SJCRH30 (cell line): ENCODE measurements at regions not wholly inside any gene's neighbourhood (a gene's known extent, or its start where the extent isn't known, plus 50 kb on each side); places are given as distances from the start of the nearest gene placed in this dataset.
"Not testable (repeated sequence)": the region's sequence is repeated elsewhere in the genome, so short reads cannot be mapped to it uniquely, and the experiment has no call there.

Experiments used
- DNase-seq, 2 experiments: peaks; one replicate each; pipeline ENCODE4 v3.0.0-alpha.2; 2015 to 2020
- H3K27ac ChIP-seq: fragments of 250-450 bp; sonication (Bioruptor Pico); 2 replicates; pipeline ENCODE4 v1.5.1; 2020; ENCODE audit warnings: mild to moderate bottlenecking, moderate library complexity
- H3K27me3 ChIP-seq: fragments of 250-450 bp; sonication (Bioruptor Pico); 2 replicates; pipeline ENCODE4 v1.5.1; 2020; ENCODE audit warnings: mild to moderate bottlenecking, moderate library complexity
- H3K36me3 ChIP-seq: fragments of 250-450 bp; sonication (Bioruptor Pico); 2 replicates; pipeline ENCODE4 v1.5.1; 2020; ENCODE audit warnings: mild to moderate bottlenecking, moderate library complexity
- H3K4me1 ChIP-seq: fragments of 250-450 bp; sonication (Bioruptor Pico); 2 replicates; pipeline ENCODE4 v1.5.1; 2020; ENCODE audit warnings: mild to moderate bottlenecking, moderate library complexity
- H3K4me3 ChIP-seq: fragments of 250-450 bp; sonication (Bioruptor Pico); 2 replicates; pipeline ENCODE4 v1.5.1; 2020; ENCODE audit warnings: mild to moderate bottlenecking, moderate library complexity
- H3K9me3 ChIP-seq: fragments of 250-450 bp; sonication (Bioruptor Pico); replicated peaks from 2 replicates; pipeline ENCODE4 v1.5.1; 2020; ENCODE audit warnings: mild to moderate bottlenecking, moderate library complexity

GRCh38 chr13:57858376-57858775 lies 226.8 kb downstream of the PCDH17 start:
- 0 out of 2 replicates have a peak, but pooled peaks cover 2% of the 10 kb centered on the region for H3K4me1 ChIP-seq
- no peaks in the 10 kb centered on the region for H3K36me3 ChIP-seq
- DNase-seq = no peak
- no peak overlapping the region for H3K4me3 ChIP-seq
- H3K27ac ChIP-seq = no peak overlapping the region
- no peaks in the 10 kb centered on the region for H3K27me3 ChIP-seq
- no peaks in the 10 kb centered on the region for H3K9me3 ChIP-seq

GRCh38 chr13:57862879-57863278 lies 231.3 kb downstream of the PCDH17 start:
- DNase-seq = no peak
- no peak overlapping the region for H3K27ac ChIP-seq
- 0 out of 2 replicates have a peak, but pooled peaks cover 2% of the 10 kb centered on the region for H3K4me1 ChIP-seq
- no peaks in the 10 kb centered on the region for H3K36me3 ChIP-seq
- no peaks in the 10 kb centered on the region for H3K27me3 ChIP-seq
- no peaks in the 10 kb centered on the region for H3K9me3 ChIP-seq
- no peak overlapping the region for H3K4me3 ChIP-seq

- Histone ChIP-seq H3K27ac (no peak overlapping the region), H3K36me3 (no peaks in the 10 kb centered on the region), H3K27me3 (no peaks in the 10 kb centered on the region), H3K4me3 (no peak overlapping the region), H3K4me1 (no peaks in the 10 kb centered on the region), H3K9me3 (no peaks in the 10 kb centered on the region)
- no peak for DNase-seq
These were observed 234.2 kb downstream of the PCDH17 start for GRCh38 chr13:57865600-57866294.

- no peaks in the 10 kb centered on the region for H3K36me3 ChIP-seq
- peak; percentile 17 to 53 for DNase-seq
- H3K27ac ChIP-seq = no peak overlapping the region
- no peak overlapping the region for H3K4me3 ChIP-seq
- H3K9me3 ChIP-seq = no peaks in the 10 kb centered on the region
- no peaks in the 10 kb centered on the region for H3K4me1 ChIP-seq
- H3K27me3 ChIP-seq = no peaks in the 10 kb centered on the region
These were observed 243.0 kb downstream of the PCDH17 start for GRCh38 chr13:57874530-57874929.

- no peaks in the 10 kb centered on the region for H3K9me3 ChIP-seq
- H3K4me3 ChIP-seq = no peak overlapping the region
- no peak overlapping the region for H3K27ac ChIP-seq
- no peak for DNase-seq
- H3K36me3 ChIP-seq = no peaks in the 10 kb centered on the region
- H3K27me3 ChIP-seq = no peaks in the 10 kb centered on the region
- H3K4me1 ChIP-seq = no peaks in the 10 kb centered on the region
These were observed 246.1 kb downstream of the PCDH17 start for GRCh38 chr13:57877601-57878000.

GRCh38 chr13:57878291-57878690 lies 246.7 kb downstream of the PCDH17 start:
- H3K4me3 ChIP-seq = no peak overlapping the region
- no peaks in the 10 kb centered on the region for H3K9me3 ChIP-seq
- no peak for DNase-seq
- no peak overlapping the region for H3K27ac ChIP-seq
- H3K36me3 ChIP-seq = no peaks in the 10 kb centered on the region
- H3K27me3 ChIP-seq = no peaks in the 10 kb centered on the region
- H3K4me1 ChIP-seq = no peaks in the 10 kb centered on the region

GRCh38 chr13:57897225-57897624 lies 265.7 kb downstream of the PCDH17 start:
- H3K4me1 ChIP-seq = no peaks in the 10 kb centered on the region
- no peaks in the 10 kb centered on the region for H3K27me3 ChIP-seq
- H3K4me3 ChIP-seq = no peak overlapping the region
- no peaks in the 10 kb centered on the region for H3K36me3 ChIP-seq
- DNase-seq = no peak
- no peak overlapping the region for H3K27ac ChIP-seq
- H3K9me3 ChIP-seq = no peaks in the 10 kb centered on the region

- Histone ChIP-seq H3K9me3 (no peaks in the 10 kb centered on the region), H3K27ac (no peak overlapping the region), H3K27me3 (no peaks in the 10 kb centered on the region), H3K4me3 (no peak overlapping the region), H3K4me1 (no peaks in the 10 kb centered on the region), H3K36me3 (no peaks in the 10 kb centered on the region)
- no peak for DNase-seq
These were observed 267.6 kb downstream of the PCDH17 start for GRCh38 chr13:57899096-57899495.

- H3K4me3 ChIP-seq, H3K4me1 ChIP-seq, H3K36me3 ChIP-seq, DNase-seq, H3K9me3 ChIP-seq, H3K27ac ChIP-seq, H3K27me3 ChIP-seq: not testable (repeated sequence)
These were observed 278.3 kb downstream of the PCDH17 start for GRCh38 chr13:57909833-57910232.

GRCh38 chr13:57918086-57918485 lies 286.5 kb downstream of the PCDH17 start:
- Histone ChIP-seq H3K27me3 (no peaks in the 10 kb centered on the region), H3K4me1 (no peaks in the 10 kb centered on the region), H3K9me3 (no peaks in the 10 kb centered on the region), H3K36me3 (no peaks in the 10 kb centered on the region), H3K4me3 (no peak overlapping the region), H3K27ac (no peak overlapping the region)
- DNase-seq = no peak

GRCh38 chr13:57918913-57919312 lies 287.4 kb downstream of the PCDH17 start:
- Histone ChIP-seq H3K9me3 (no peaks in the 10 kb centered on the region), H3K4me3 (no peak overlapping the region), H3K4me1 (no peaks in the 10 kb centered on the region), H3K27ac (no peak overlapping the region), H3K36me3 (no peaks in the 10 kb centered on the region), H3K27me3 (no peaks in the 10 kb centered on the region)
- DNase-seq = no peak

- no peak overlapping the region for H3K27ac ChIP-seq
- H3K36me3 ChIP-seq = no peaks in the 10 kb centered on the region
- no peaks in the 10 kb centered on the region for H3K9me3 ChIP-seq
- DNase-seq = no peak
- no peaks in the 10 kb centered on the region for H3K27me3 ChIP-seq
- H3K4me1 ChIP-seq = no peaks in the 10 kb centered on the region
- no peak overlapping the region for H3K4me3 ChIP-seq
These were observed 293.7 kb downstream of the PCDH17 start for GRCh38 chr13:57925250-57925649.

- no peaks in the 10 kb centered on the region for H3K4me1 ChIP-seq
- no peak overlapping the region for H3K4me3 ChIP-seq
- H3K9me3 ChIP-seq = no peaks in the 10 kb centered on the region
- H3K27ac ChIP-seq = no peak overlapping the region
- no peaks in the 10 kb centered on the region for H3K27me3 ChIP-seq
- no peak for DNase-seq
- no peaks in the 10 kb centered on the region for H3K36me3 ChIP-seq
These were observed 294.2 kb downstream of the PCDH17 start for GRCh38 chr13:57925751-57926150.

GRCh38 chr13:57932061-57932460 lies 300.5 kb downstream of the PCDH17 start:
- Histone ChIP-seq H3K27ac (no peak overlapping the region), H3K4me1 (no peaks in the 10 kb centered on the region)

GRCh38 chr13:57933606-57934005 lies 302.1 kb downstream of the PCDH17 start:
- Histone ChIP-seq H3K4me1 (no peaks in the 10 kb centered on the region), H3K36me3 (no peaks in the 10 kb centered on the region), H3K27ac (no peak overlapping the region), H3K4me3 (no peak overlapping the region), H3K9me3 (no peaks in the 10 kb centered on the region), H3K27me3 (no peaks in the 10 kb centered on the region)
- no peak for DNase-seq

More at GRCh38 chr13:57932061-57932460, 300.5 kb downstream of the PCDH17 start:
- Histone ChIP-seq H3K36me3 (no peaks in the 10 kb centered on the region), H3K27me3 (no peaks in the 10 kb centered on the region), H3K4me3 (no peak overlapping the region), H3K9me3 (no peaks in the 10 kb centered on the region)
- DNase-seq = no peak

- Histone ChIP-seq H3K27ac (no peak overlapping the region), H3K4me3 (no peak overlapping the region), H3K4me1 (no peaks in the 10 kb centered on the region), H3K9me3 (no peaks in the 10 kb centered on the region), H3K27me3 (no peaks in the 10 kb centered on the region), H3K36me3 (no peaks in the 10 kb centered on the region)
- no peak for DNase-seq
These were observed 304.4 kb downstream of the PCDH17 start for GRCh38 chr13:57935965-57936364.
